HG03457 (cell line): ENCODE measurements at regions not wholly inside any gene's neighbourhood (a gene's known extent, or its start where the extent isn't known, plus 50 kb on each side); places are given as distances from the start of the nearest gene placed in this dataset.

ENCODE experiments used
- ATAC-seq: cut with Tn5 transposase; IDR thresholded peaks from one replicate; pipeline ENCODE4 v1.9.1; 2021; ENCODE audit warnings: moderate number of reproducible peaks; ENCODE audit not compliant: unreplicated experiment

DNA sequence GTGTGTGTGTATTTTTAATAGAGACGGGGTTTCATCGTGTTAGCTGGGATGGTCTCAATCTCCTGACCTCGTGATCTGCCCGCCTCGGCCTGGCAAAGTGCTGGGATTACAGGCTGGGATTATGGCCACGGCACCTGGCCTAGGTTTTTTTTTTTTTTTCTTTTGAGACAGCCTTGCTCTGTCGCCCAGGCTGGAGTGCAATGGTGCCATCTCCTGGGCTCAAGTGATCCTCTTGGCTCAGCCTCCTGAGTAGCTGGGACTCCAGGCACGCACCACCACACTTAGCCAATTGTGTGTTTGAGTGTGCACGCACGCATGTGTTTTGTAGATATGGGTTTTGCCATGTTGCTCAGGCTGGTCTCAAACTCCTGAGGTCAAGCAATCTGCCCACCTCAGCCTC, 629.8 kb downstream of the ETV1 start:
- ATAC-seq = no peak

GRCh38 chr7:13386741-13387140, 602.7 kb downstream of the ETV1 start:
- ATAC-seq = no peak

DNA sequence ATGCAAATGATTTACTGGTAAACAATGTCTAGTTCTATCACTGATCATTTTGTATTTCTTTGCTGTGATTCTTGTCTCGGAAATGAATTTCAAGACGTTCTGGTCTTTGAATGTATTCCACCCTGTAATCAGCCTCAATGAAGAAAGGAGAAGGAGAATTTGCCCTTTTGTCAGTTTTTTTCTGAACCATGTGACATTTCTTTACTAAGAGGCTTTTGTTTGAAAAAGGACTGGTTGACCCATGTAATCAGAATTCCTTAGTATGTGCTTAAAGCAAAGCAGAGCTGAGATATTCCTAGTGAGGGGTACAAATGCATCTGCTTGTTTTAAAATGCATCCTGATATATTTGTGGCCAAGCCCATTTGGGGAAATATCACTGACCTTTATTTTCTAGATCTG, 581.6 kb downstream of the ETV1 start:
- ATAC-seq = no peak

GRCh38 chr7:13411151-13411550, 578.3 kb downstream of the ETV1 start:
- ATAC-seq = no peak

GRCh38 chr7:13411636-13412035, 577.8 kb downstream of the ETV1 start:
- no peak for ATAC-seq

DNA sequence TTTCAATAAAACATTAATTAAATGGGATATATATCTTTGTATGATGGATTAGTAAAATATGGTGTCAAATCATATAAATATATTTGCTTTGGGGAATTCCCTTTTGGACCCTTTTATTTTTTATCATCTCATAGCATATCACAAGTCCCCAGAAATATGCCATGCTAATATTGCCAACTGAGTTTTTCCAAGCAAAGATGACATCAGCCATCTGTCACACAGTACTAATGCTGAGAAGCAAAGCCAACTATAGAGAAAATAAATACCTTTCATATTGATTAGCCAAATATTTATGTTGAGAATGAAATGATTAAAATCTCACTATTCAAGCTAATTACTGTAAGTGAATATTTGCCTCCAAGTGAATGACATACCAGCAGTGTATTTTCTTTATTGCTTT, 575.3 kb downstream of the ETV1 start:
- no peak for ATAC-seq

DNA sequence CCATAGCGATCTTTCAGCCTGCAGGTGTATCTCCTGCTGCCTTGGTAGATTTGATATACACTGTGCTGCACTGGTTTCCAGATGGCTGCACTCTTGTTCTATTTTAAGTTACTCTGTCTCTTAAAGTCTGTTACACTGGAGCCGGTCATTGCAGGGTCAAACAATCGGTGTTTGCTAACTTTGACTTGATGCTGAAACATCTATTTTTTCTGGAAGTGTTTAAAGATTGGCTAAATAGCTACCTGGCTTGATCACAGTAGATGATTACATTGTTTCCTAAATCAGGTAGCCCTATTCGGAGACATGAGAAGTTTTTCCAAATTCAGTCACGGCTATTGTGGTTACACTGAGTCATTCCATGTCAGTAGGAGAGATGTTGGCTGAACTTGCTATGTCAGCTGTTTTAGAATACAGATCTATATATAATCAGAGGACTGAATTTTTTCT, 574.8 kb downstream of the ETV1 start:
- ATAC-seq = no peak

DNA sequence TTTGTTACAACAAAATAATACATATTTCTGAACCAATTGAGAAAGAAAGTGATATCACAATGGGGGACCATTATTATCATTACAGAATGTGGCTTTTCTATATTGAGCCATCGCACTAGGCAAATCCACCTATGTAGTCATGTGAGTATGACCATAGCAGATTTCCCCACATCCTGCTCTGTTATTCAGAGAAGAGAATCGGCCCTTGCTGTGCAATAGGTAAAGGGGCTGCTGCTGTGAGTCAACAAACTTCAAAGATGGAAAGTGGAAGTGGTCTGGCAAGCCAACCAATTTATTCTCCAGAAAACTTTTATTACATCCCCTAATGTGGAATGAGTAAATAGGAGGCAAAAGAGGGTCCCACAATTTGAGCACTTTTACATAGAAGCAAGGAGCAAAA, 573.4 kb downstream of the ETV1 start:
- ATAC-seq = no peak

DNA sequence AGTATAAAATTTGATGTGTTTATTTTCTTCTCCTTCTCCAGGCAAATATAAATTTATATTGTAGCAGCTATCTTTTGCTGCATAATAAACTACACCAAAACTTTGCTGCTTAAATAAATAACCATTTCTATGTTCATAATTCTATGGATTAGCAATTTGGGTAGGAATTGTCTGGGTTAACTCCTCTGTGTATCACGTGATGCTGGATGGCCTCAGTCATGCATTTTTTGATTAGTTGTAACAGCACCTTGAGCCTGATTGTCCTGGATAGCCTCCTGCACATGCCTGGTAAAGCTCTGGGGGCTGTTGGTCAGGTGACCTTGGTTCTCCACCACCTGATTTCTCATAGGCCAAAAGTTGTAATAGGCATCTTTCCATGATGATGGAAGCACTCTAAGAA, 572.9 kb downstream of the ETV1 start:
- no peak for ATAC-seq

DNA sequence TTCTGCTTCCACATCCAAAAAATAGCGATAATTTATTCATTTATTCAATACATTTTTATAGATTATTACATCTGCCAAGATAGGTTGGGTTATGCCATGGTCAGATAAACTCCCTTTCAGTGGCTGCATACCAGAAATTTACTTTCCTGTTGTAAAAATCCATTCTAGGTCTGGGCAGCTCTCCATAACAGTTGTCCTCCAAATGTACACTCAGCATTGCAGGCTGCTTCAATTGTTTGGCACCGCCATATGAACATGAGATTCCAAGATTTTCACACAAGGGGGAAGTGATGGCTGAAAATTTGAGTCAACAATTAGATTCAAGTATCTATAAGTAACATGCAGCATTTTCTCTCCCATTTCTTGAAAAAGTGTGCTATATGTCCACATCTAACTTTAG, 568.7 kb downstream of the ETV1 start:
- no peak for ATAC-seq

GRCh38 chr7:13421776-13422175, 567.7 kb downstream of the ETV1 start:
- ATAC-seq = no peak

DNA sequence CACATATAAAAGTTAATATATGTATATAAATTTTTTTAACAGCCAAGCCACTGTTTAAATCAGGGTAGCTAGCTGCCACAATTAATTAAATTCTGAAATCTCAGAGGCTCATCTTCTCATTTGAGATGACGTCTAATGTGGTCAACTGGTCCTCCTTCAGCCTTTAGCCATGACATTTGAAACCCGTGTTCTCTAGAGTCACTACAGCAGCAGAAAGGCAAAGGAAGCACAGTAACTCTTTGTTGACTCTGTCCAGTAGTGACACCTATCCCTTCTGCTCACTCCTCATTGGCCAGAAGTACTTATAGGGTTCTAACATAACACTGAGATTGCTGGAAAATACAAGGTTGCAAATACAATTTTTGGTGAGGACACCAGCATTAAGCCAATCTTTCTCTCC, 555.5 kb downstream of the ETV1 start:
- no peak for ATAC-seq

DNA sequence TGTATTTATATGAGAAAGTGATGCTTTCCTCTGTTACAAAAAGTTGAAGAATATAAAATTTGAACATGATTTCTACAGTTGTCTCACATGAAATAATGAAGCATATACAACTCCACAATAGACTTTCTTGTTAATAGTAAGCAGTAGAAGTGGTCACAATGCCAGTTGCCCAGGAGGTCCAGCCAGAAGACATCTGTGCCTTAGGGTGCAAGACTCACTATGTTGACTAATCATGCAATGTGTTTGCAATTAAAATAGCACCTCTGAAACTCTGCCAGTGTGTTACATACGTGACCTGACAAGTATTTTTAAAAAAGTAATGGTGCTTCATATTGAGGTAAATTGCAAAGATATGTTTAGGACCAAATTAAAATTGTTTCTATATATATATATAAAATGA, 547.2 kb downstream of the ETV1 start:
- ATAC-seq = no peak

GRCh38 chr7:13447637-13448036, 541.8 kb downstream of the ETV1 start:
- no peak for ATAC-seq

DNA sequence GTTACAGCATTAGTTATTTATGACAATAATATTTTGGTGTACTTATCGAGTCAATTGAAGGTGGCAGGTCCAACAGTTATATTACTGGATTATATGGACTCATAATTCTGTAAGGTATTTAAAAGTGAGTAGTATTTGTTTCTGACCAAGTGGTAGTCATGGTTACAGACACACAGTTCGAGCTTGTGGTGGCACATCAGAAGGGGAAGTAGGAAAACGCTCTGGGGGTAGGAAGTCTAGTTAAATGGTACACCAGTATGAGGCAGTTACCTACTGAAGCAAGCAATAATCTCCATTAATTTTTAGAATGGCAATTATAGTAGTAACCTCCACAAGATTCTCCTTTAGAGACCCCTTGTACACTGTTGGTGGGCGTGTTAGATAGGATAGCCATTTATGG, 541.2 kb downstream of the ETV1 start:
- ATAC-seq = no peak

GRCh38 chr7:13449460-13449859, 540.0 kb downstream of the ETV1 start:
- ATAC-seq = no peak

GRCh38 chr7:13454916-13455592, 534.4 kb downstream of the ETV1 start:
- ATAC-seq = no peak

GRCh38 chr7:13457790-13458189, 531.7 kb downstream of the ETV1 start:
- no peak for ATAC-seq

- ATAC-seq = no peak
Measured at GRCh38 chr7:13466874-13467547, 522.5 kb downstream of the ETV1 start.

- ATAC-seq = no peak
Measured at GRCh38 chr7:13476881-13477444, 512.5 kb downstream of the ETV1 start.

DNA sequence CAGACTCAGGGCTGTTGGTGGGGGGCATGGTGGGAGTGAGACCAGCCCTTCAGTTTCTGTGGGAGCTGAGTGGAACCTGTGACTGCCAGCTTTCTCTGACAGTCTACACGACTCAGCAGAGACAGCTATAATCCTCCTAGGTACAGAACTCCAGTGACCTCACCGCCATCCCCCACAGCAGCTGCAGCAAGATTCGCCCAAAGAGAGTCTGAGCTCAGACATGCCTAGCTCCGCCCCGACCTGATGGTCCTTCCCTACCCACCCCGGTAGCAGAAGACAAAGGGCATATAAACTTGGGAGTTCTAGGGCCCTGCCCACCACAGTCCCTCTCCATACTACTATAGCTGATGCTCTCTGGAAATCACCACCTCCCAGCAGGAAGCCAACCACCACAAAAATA, 500.1 kb downstream of the ETV1 start:
- ATAC-seq = no peak

DNA sequence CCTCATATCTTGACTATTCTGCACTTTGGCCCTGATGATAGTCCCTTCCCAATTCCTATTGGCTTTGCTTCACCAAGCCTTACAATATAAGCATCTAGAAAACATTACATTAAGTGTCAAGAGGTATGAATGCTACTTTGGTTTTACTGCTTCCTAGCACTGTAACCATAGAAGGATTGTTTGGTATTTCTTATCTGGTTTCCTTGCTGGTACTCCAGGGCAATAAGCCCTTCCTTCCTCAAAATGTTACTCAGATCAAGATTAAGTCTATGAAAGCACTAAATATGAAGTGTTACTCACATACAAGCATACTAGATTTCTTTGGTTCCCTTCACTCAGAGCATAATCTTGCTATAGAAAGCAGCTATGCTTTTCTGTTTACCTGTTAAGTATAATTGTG, 492.5 kb downstream of the ETV1 start:
- ATAC-seq = no peak

DNA sequence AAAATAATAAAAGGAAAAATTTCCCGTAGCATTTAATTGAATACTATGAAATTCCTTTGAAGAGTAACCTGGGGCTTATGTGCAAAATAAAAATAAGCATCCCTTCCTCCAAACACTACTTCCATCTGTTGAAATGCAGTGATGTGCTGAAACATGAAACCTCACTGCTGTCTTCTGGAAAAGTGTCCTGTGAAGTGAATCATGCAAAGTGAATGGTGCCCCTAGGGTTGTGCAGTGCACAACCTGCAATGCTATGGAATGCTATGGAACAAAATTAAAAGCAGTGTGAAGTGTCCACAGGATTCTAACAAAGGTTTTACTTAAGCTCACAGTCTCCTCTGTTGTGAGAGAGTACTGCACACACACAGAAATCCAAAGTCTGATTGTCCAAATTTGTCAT, 480.9 kb downstream of the ETV1 start:
- ATAC-seq = no peak
